A673 (cell line): ENCODE measurements at regions not wholly inside any gene's neighbourhood (a gene's known extent, or its start where the extent isn't known, plus 50 kb on each side); places are given as distances from the start of the nearest gene placed in this dataset.

ENCODE experiments used
- BruUV-seq: library from RNA; stranded (reverse); fragments of 400-500 nt; replicated peaks from 2 replicates; lab custom pipeline; 2021; lab: Mats Ljungman, UMichigan
- CTCF ChIA-PET: fragments of 300-600 bp; sonication (Branson Sonifier 250); formaldehyde crosslinking; loops from one replicate; lab custom pipeline; 2022; ENCODE audit warnings: antibody characterized with exemption; lab: Charles Lee
- POLR2A ChIA-PET: fragments of 300-600 bp; sonication (Branson Sonifier 250); formaldehyde crosslinking; loops from one replicate; lab custom pipeline; 2022; ENCODE audit warnings: antibody characterized with exemption; ENCODE audit not compliant: low non-redundant PET; lab: Charles Lee
- DNase-seq: peaks from one replicate; pipeline ENCODE4 v3.0.0-alpha.2; 2015; ENCODE audit warnings: low spot score
- H3K27ac ChIP-seq: fragments of 200-600 bp; sonication (generic); 2 replicates; pipeline ENCODE4 v1.5.1; 2016; ENCODE audit warnings: mixed run types, low read depth, mild to moderate bottlenecking, mixed read lengths, antibody characterized with exemption, low read length; ENCODE audit not compliant: poor library complexity, severe bottlenecking
- H3K27me3 ChIP-seq: fragments of 200-600 bp; sonication (generic); replicated peaks from 2 replicates; pipeline ENCODE4 v1.6.1; 2017; ENCODE audit warnings: mixed run types, low read depth, mild to moderate bottlenecking, mixed read lengths, antibody characterized with exemption, low read length; ENCODE audit not compliant: insufficient read depth, poor library complexity
- H3K36me3 ChIP-seq: fragments of 200-600 bp; sonication (generic); 2 replicates; pipeline ENCODE4 v1.6.1; 2016; ENCODE audit warnings: mixed run types, mild to moderate bottlenecking, mixed read lengths, antibody characterized with exemption, low read length; ENCODE audit not compliant: insufficient read depth, poor library complexity, severe bottlenecking
- H3K4me1 ChIP-seq: fragments of 200-600 bp; sonication (generic); 2 replicates; pipeline ENCODE4 v1.6.1; 2017; ENCODE audit warnings: mixed run types, mild to moderate bottlenecking, mixed read lengths, antibody characterized with exemption, low read length; ENCODE audit not compliant: insufficient read depth, poor library complexity, severe bottlenecking
- H3K4me3 ChIP-seq: fragments of 200-600 bp; sonication (generic); 2 replicates; pipeline ENCODE4 v1.5.1; 2016; ENCODE audit warnings: low read depth, mixed run types, mild to moderate bottlenecking, mixed read lengths, low read length; ENCODE audit not compliant: poor library complexity, severe bottlenecking
- H3K9me3 ChIP-seq: fragments of 200-600 bp; sonication (generic); 2 replicates; pipeline ENCODE4 v1.6.1; 2016; ENCODE audit warnings: mixed run types, low read depth, mild to moderate bottlenecking, mixed read lengths, antibody characterized with exemption, low read length; ENCODE audit not compliant: poor library complexity, severe bottlenecking
- EZH2 ChIP-seq: fragments of 200-600 bp; sonication (generic); IDR thresholded peaks from 2 replicates; pipeline ENCODE4 v1.6.1; 2017; ENCODE audit warnings: borderline replicate concordance, low read depth, mild to moderate bottlenecking, mixed read lengths, antibody characterized with exemption, low read length; ENCODE audit not compliant: poor library complexity, severe bottlenecking
- intact Hi-C: fragments of 100-400 bp; cut with micrococcal nuclease; formaldehyde crosslinking; loops from one replicate; pipeline ENCODE4 v1.10.0; 2022; ENCODE audit not compliant: unreplicated experiment
- TF ChIP-seq, protein P1 (sequence below): fragments of 300-800, 200-600 bp; sonication (generic); conservative IDR thresholded peaks from 2 replicates; pipeline ENCODE4 v1.5.1; 2017; ENCODE audit warnings: low read depth, mild to moderate bottlenecking, antibody characterized with exemption, low read length, moderate library complexity, mixed read lengths

GRCh38 chr11:116415095-116415494, 357.7 kb downstream of the BUD13 start:
- intact Hi-C loops: no loop called here
- TF ChIP-seq, protein P1, sequence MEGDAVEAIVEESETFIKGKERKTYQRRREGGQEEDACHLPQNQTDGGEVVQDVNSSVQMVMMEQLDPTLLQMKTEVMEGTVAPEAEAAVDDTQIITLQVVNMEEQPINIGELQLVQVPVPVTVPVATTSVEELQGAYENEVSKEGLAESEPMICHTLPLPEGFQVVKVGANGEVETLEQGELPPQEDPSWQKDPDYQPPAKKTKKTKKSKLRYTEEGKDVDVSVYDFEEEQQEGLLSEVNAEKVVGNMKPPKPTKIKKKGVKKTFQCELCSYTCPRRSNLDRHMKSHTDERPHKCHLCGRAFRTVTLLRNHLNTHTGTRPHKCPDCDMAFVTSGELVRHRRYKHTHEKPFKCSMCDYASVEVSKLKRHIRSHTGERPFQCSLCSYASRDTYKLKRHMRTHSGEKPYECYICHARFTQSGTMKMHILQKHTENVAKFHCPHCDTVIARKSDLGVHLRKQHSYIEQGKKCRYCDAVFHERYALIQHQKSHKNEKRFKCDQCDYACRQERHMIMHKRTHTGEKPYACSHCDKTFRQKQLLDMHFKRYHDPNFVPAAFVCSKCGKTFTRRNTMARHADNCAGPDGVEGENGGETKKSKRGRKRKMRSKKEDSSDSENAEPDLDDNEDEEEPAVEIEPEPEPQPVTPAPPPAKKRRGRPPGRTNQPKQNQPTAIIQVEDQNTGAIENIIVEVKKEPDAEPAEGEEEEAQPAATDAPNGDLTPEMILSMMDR: no peak
- TF ChIP-seq EZH2: no peak
- ChIA-PET CTCF (no interaction called here), POLR2A (no interaction called here)
- H3K4me1 ChIP-seq: no peaks in the 10 kb centered on the region
- H3K27ac ChIP-seq: no peak overlapping the region
- no peak overlapping the region for H3K4me3 ChIP-seq
- H3K27me3 ChIP-seq: peaks cover 7% of the 10 kb centered on the region
- no peaks in the 10 kb centered on the region for H3K36me3 ChIP-seq
- BruUV-seq: no TSS peak
- no peaks in the 10 kb centered on the region for H3K9me3 ChIP-seq
- DNase-seq: no peak

GRCh38 chr11:116414357-116414880, 358.4 kb downstream of the BUD13 start:
- H3K27me3 ChIP-seq: peaks cover 7% of the 10 kb centered on the region
- no peaks in the 10 kb centered on the region for H3K4me1 ChIP-seq
- H3K4me3 ChIP-seq: no peak overlapping the region
- no peak for DNase-seq
- no peak overlapping the region for H3K27ac ChIP-seq
- BruUV-seq: no TSS peak
- no peaks in the 10 kb centered on the region for H3K36me3 ChIP-seq
- no peaks in the 10 kb centered on the region for H3K9me3 ChIP-seq
- intact Hi-C loops: no loop called here
- ChIA-PET CTCF (no interaction called here), POLR2A (no interaction called here)
- TF ChIP-seq EZH2: no peak
- TF ChIP-seq, protein P1: no peak

- TF ChIP-seq, protein P1: no peak
- no peak for TF ChIP-seq EZH2
- H3K9me3 ChIP-seq: no peaks in the 10 kb centered on the region
- ChIA-PET CTCF (no interaction called here), POLR2A (no interaction called here)
- no peaks in the 10 kb centered on the region for H3K4me1 ChIP-seq
- no peaks in the 10 kb centered on the region for H3K36me3 ChIP-seq
- no peak overlapping the region for H3K4me3 ChIP-seq
- intact Hi-C loops: no loop called here
- peaks cover 7% of the 10 kb centered on the region for H3K27me3 ChIP-seq
- DNase-seq: no peak
- no TSS peak for BruUV-seq
- H3K27ac ChIP-seq: no peak overlapping the region
Measured at GRCh38 chr11:116413301-116414242, 359.2 kb downstream of the BUD13 start.
